Kidney epithelial cell (primary cell): ENCODE measurements at regions not wholly inside any gene's neighbourhood (a gene's known extent, or its start where the extent isn't known, plus 50 kb on each side); places are given as distances from the start of the nearest gene placed in this dataset.

Source experiments
- DNase-seq: peaks from one replicate; pipeline ENCODE4 v3.0.0-alpha.2; 2010; ENCODE audit warnings: low read depth
- H3K27me3 ChIP-seq: 2 replicates; pipeline ENCODE4 v1.6.0; 2011; ENCODE audit warnings: low read length; ENCODE audit not compliant: control insufficient read depth, insufficient read depth
- H3K36me3 ChIP-seq: 2 replicates; pipeline ENCODE4 v1.5.1; 2011; ENCODE audit warnings: low read length; ENCODE audit not compliant: control insufficient read depth, insufficient read depth
- H3K4me3 ChIP-seq: 2 replicates; pipeline ENCODE4 v1.5.1; 2011; ENCODE audit warnings: low read depth, mild to moderate bottlenecking, control low read depth, low read length
- CTCF ChIP-seq: IDR thresholded peaks from 2 replicates; pipeline ENCODE4 v1.5.1; 2011; ENCODE audit warnings: mild to moderate bottlenecking, moderate library complexity, low read length, control low read depth, inconsistent platforms; ENCODE audit not compliant: insufficient read depth, poor library complexity, severe bottlenecking

GRCh38 chr2:126482582-126483464 lies 173.1 kb upstream of the GYPC start:
- no peak for DNase-seq
- no peak for TF ChIP-seq CTCF
- Histone ChIP-seq H3K4me3 (no peak overlapping the region), H3K36me3 (no peaks in the 10 kb centered on the region), H3K27me3 (no peaks in the 10 kb centered on the region)

GRCh38 chr2:126494593-126494992 lies 161.4 kb upstream of the GYPC start:
- Histone ChIP-seq H3K4me3 (no peak overlapping the region), H3K27me3 (no peaks in the 10 kb centered on the region), H3K36me3 (no peaks in the 10 kb centered on the region)
- TF ChIP-seq CTCF = no peak
- no peak for DNase-seq

GRCh38 chr2:126495189-126495588 lies 160.8 kb upstream of the GYPC start:
- Histone ChIP-seq H3K4me3 (no peak overlapping the region), H3K27me3 (no peaks in the 10 kb centered on the region), H3K36me3 (no peaks in the 10 kb centered on the region)
- no peak for TF ChIP-seq CTCF
- no peak for DNase-seq

- no peaks in the 10 kb centered on the region for H3K36me3 ChIP-seq
- no peaks in the 10 kb centered on the region for H3K27me3 ChIP-seq
- no peak overlapping the region for H3K4me3 ChIP-seq
- TF ChIP-seq CTCF = no peak
- no peak for DNase-seq
These were observed 159.5 kb upstream of the GYPC start for GRCh38 chr2:126496493-126496892.

- no peaks in the 10 kb centered on the region for H3K27me3 ChIP-seq
- no peaks in the 10 kb centered on the region for H3K36me3 ChIP-seq
- no peak for DNase-seq
- TF ChIP-seq CTCF = no peak
- no peak overlapping the region for H3K4me3 ChIP-seq
These were observed 152.5 kb upstream of the GYPC start for GRCh38 chr2:126503476-126503875.

GRCh38 chr2:126504949-126505348 lies 151.0 kb upstream of the GYPC start:
- no peaks in the 10 kb centered on the region for H3K36me3 ChIP-seq

More at GRCh38 chr2:126504949-126505348, 151.0 kb upstream of the GYPC start:
- H3K27me3 ChIP-seq = no peaks in the 10 kb centered on the region
- TF ChIP-seq CTCF = no peak
- H3K4me3 ChIP-seq = no peak overlapping the region
- DNase-seq = no peak
